Left renal cortex interstitium (tissue), 4 donors: ENCODE measurements at regions not wholly inside any gene's neighbourhood (a gene's known extent, or its start where the extent isn't known, plus 50 kb on each side); places are given as distances from the start of the nearest gene placed in this dataset.

Experiments used
- DNase-seq, 4 donors: peaks; one replicate each; pipeline ENCODE4 v3.0.0-alpha.2; 2013; ENCODE audit warnings: low read depth in 4 of 4, low spot score in 2 of 4, missing footprints in 1 of 4

DNA sequence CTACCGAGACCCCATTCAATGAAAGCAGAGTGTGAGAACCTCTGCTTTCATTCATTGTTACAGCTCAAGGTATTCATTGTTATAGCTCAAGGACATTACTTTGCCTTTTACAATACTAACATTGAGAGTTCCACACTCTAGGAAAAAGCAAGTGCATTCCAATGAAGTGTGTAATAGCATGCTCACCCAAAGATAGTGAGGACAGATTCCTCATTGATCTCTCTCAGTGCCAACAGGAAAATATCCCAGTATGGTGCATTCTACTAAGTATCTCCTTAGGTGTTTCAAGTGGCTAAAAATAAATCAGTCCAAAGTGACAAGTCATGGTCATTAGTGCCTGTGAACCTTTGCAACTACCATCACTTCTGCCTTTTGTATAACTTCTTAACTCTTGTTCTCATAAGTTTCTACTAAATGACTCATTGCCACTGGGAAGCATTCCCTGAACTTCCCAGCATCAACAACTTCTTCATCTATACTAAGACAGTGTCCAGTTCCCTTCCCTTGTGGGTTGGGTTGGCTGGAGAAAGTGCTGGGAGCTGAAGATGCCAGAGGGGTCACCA is 140.7 kb upstream of the STXBP5 start:
- no peak for DNase-seq

DNA sequence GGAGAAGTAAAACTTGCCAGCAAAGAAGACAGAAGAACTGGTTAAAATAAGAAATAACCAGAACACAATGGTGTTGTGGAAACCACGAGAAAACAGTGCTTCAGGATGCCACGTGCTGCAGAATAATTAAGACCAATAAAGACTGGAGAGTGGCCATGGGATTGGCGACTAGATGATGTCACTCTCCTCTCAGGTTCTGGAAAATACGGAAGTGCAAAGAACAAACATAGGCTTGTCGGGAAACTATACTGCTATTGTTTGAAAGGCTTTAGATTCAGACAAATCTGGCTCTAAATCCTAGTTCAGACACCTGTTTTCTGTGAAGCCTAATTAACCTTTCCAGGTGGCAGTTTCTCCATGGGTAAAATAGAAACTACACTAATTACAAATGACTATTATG is 138.4 kb upstream of the STXBP5 start:
- DNase-seq: no peak

DNA sequence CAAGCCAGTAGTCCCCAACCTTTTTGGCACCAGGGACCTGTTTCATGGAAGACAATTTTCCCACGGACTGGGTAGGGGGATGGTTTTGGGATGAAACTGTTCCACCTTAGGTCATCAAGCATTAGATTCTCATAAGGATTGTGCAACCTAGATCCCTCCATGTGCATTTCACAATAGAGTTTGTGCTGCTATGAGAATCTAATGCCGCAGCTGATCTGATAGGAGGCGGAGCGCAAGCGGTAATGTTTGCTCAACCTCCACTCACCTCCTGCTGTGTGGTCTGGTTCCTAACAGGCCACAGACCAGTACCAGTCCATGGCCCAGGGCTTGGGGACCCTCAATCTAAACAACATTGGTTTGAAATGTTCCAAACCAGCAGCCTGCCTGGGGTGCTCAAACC is 137.0 kb upstream of the STXBP5 start:
- DNase-seq: no peak

DNA sequence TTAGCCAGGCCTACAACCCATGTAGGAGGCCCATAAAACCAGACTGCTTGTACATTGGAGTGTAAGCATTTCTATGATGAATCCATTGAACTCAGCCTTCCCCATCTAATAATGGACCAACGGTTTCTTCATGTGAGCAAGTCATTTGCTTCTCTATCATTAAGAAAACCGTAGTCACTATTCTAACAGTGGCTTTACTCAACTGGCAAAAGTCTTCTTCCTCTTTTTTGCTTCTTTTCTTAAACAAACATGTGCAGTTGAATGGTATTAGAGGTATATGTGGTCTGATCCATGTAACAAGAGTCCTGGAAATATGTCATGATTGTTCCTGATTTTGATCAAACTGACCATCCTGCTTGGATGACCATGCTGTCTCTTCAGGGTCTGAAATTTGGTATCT is 132.4 kb upstream of the STXBP5 start:
- no peak for DNase-seq

DNA sequence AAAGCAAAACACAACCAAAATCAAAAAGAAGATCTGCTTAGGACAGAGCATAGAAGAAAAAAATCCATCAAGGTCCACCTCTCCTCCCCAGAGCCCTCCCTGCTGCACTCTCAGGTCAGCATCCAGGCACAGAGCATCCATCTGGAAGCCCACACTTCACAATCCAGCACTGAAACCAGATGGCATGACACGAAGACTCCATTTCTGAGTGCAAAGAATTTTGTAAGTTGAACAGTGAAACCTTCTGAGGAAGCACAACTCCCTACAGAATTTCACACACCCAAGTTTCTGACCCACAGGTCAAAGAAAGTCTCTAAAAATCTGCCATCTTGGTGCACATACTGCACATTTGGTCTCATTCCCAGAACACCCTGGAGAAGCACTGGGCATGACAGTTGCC is 128.8 kb upstream of the STXBP5 start:
- DNase-seq: no peak

DNA sequence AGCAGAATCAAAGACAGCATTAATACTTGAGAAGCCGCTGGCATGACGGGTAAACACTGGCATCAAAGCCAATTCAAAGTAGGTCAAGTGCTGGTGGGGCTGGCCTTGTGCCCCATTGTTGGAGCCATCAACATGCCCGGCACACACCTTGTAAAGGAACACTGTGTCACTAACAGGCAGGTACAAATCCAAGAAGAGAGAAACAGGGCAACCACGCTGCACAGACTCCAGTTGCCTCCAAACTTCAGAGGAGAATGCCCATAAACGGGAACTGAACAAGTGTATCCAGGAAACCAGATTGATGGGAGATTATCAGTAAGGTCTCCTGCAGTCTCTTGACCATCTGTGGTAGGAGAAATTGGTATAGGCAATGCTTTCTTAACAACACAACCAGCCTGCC is 127.0 kb upstream of the STXBP5 start:
- no peak for DNase-seq

DNA sequence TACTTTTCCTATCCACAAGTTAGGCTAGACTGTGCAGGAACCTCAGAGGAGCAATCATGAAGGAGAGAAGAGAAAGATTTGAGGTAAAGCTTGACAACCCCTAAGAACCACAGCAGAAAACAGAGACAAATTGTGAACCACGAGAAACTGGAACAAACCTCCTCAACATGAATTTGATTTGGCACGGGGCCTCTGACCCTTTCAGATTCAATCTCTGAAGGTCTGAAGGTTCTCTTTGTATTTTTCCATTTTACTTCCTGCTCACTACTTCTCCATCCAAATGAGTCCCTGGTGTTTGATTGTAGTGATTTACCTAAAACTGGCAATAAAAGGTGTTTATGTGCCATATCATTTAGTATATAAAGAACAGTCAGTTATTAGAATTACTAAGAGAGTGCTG is 126.1 kb upstream of the STXBP5 start:
- no peak for DNase-seq

DNA sequence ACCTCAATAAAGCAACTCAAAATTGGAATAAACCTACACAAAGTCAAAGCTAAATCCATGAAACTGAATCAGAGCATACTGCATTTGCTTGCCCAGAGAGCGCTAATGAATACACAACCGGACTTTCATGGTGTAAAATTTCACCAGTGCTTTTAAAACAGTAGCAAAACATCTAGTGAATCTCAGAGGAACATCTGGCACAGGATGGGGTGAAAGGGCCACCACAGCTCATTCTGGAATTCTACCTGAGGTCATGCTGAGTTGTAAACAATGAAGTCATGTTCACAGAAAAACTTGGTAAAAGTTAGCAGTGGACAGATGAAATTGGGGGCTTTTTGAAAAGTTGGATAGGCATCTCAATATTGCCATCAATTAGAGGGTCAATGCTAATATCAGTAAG is 125.6 kb upstream of the STXBP5 start:
- no peak for DNase-seq

DNA sequence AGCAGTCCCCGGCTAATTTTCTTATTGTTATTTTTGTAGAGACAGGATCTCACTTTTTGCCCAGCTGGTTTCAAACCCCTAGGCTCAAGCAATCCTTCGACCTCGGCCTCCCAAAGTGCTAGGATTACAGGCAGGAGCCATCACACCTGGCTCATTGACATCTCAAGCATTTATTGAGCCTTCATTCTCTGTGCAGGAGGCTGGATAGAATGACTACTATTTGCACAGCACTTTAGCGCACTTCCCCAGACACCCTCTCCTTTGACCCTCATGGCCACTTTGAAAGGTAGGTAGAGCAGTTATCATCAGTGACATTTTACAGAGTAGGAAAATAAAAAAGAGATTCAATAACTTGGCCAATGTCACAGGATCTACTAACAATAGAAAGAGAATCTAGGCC is 124.0 kb upstream of the STXBP5 start:
- no peak for DNase-seq

GRCh38 chr6:147081076-147081609 is 123.1 kb upstream of the STXBP5 start:
- DNase-seq: no peak

GRCh38 chr6:147087641-147088040 is 116.6 kb upstream of the STXBP5 start:
- no peak for DNase-seq

- no peak for DNase-seq
Observed at GRCh38 chr6:147088861-147089260, 115.4 kb upstream of the STXBP5 start.

GRCh38 chr6:147095316-147095715 is 108.9 kb upstream of the STXBP5 start:
- DNase-seq: no peak

GRCh38 chr6:147099974-147100373 is 104.2 kb upstream of the STXBP5 start:
- DNase-seq: no peak

DNA sequence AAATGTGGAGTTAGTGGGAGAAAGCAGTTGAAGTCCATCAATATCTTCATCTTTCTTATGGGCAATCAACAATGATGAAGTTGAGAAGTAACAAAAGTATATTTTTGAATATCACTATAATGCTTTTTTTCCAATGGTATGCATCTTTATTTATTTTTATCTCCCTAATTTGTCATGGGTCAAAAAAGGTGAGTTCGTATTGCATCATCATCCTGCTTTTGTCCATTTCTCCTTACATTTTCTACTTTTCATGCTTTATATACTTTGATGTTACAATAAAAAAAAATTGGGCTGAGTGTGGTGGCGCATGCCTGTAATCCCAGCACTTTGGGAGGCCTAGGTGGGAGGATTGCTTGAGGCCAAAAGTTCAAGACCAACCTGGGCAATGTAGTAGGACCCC is 101.2 kb upstream of the STXBP5 start:
- DNase-seq: no peak

DNA sequence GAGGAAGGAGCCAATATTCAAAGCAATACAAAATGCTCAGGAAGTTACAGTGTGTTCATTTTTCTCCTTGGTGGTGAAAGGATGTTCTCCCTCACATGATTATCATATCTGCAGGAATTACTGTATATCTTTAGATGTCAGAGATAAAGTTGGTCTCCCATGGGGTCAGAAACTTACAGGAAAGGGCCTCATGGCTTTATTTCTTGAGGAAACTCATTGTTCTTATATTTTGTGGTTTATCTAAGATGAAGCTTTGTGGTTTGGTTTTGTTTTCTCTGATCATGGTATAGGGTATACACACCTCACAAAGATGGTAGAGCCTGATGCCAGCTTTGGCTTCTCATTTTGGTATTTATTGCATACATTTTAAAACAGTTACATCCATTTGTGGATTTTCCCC is 100.5 kb upstream of the STXBP5 start:
- no peak for DNase-seq

DNA sequence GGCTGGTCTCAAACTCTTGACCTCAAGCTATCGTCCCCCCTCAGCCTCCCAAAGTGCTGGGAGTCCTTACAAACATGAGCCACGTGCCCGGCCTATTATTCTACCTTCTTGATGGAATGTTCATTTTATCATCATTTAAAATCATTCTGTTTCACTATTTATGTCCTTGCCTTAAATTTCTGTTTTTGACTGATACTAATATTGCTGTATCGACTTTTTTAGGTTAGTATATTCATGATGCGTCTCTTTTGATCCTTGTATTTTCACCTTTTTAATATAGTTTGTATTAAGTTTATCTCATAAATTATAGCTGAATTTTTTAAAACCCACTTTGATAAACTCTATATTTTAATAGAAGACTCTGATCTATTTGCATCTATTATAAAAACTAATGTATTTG is 98.4 kb upstream of the STXBP5 start:
- no peak for DNase-seq

GRCh38 chr6:147106759-147107401 is 97.3 kb upstream of the STXBP5 start:
- DNase-seq: no peak

DNA sequence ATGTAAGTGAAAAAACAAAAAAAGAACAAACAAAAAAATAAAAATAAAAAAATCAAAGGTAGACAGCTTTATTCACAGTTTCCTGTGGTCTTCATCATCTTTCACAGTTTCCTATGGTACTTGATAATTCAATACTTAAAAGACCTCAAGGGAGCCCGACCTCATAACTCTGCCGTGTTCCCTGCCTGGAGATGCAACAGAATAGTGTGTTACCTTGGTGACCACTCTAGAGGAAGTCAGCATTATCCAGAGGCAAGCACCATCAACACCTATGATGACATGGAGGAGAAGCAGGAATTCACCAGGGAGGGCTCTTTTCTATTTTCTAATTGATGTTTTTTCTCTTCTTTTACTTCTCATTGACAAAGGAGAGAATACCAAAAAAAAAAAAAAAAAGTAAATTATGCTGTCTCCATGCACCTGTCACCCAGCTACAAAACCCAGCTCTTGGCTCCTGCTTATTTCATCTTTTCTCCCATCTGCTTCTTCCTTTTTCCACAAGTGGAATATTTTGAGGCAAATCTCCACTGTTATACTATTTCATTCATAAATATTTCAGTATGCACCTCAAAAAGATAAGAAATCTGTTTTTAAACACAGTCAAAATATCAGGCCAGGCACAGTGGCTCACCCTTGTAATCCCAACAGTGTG is 95.8 kb upstream of the STXBP5 start:
- DNase-seq: no peak

- DNase-seq: no peak
Observed at GRCh38 chr6:147109707-147110106, 94.5 kb upstream of the STXBP5 start.

GRCh38 chr6:147116056-147116455 is 88.2 kb upstream of the STXBP5 start:
- DNase-seq: no peak

- DNase-seq: no peak
Observed at GRCh38 chr6:147117011-147117410, 87.2 kb upstream of the STXBP5 start.
